NCI-H446 treated with DMSO at 0.1 percent for 48 hours (cell line): ENCODE measurements at regions not wholly inside any gene's neighbourhood (a gene's known extent, or its start where the extent isn't known, plus 50 kb on each side); places are given as distances from the start of the nearest gene placed in this dataset.

Experiments
- DNase-seq: peaks from one replicate; lab custom pipeline; 2025; lab: John Stamatoyannopoulos, UW

DNA sequence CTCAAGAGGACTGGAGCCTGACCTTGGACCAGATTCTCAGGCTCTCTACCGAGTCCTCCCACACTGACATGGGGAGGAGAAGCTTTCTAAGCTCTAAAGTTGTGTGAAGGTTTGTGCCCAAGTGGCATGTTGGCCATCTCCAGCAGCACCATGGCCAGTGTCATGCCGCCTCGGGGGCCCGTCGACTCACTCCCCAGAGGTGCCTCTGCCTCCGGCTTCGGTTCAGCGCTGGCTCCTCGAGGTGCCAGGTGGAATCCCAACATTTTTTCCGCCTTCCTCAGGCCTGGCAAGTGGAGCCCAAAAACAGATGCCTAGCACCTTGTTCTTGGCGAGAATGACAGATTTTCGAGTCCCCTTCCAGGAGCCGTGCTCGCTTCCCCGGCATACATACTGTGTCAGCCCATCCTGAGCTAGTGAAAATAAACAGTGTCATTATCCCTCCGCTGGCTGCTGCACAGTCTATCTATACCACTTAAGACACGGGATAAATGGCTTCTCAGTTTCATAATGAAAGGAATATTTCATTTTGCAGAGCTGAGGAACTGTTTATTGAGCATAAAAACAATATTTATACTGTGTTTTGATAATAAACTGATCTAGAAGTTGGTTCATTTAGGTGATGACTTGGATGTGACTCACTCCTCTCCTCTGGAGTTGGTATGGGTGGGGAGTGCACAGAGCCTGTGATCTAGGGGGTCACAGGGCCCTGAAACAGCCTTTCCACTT lies 328.5 kb upstream of the TLE3 start:
- no peak for DNase-seq

DNA sequence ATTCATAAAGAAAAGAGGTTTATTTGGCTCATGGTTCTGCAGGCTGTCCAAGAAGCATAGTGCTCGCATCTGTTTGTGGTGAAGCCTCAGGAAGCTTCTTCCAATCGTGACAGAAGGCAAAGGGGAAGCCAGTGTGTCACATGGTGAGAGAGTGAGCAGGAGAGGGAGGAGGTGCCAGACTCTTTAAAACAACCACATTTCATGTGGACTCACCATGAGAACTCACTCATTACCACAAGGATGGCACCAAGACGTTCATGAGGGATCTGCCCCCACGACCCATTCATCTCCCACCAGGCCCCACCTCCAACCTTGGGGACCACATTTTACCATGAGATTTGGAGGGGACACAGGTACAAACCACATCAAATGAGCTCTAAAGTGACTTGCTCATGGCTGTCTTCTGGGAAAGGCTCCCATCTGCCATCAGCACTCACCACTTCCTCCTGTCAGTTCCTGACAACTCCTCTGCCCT lies 327.3 kb upstream of the TLE3 start:
- DNase-seq: no peak

GRCh38 chr15:70423267-70423666 lies 325.6 kb upstream of the TLE3 start:
- no peak for DNase-seq

GRCh38 chr15:70422342-70422741 lies 324.6 kb upstream of the TLE3 start:
- no peak for DNase-seq

GRCh38 chr15:70420948-70421482 lies 323.3 kb upstream of the TLE3 start:
- no peak for DNase-seq

DNA sequence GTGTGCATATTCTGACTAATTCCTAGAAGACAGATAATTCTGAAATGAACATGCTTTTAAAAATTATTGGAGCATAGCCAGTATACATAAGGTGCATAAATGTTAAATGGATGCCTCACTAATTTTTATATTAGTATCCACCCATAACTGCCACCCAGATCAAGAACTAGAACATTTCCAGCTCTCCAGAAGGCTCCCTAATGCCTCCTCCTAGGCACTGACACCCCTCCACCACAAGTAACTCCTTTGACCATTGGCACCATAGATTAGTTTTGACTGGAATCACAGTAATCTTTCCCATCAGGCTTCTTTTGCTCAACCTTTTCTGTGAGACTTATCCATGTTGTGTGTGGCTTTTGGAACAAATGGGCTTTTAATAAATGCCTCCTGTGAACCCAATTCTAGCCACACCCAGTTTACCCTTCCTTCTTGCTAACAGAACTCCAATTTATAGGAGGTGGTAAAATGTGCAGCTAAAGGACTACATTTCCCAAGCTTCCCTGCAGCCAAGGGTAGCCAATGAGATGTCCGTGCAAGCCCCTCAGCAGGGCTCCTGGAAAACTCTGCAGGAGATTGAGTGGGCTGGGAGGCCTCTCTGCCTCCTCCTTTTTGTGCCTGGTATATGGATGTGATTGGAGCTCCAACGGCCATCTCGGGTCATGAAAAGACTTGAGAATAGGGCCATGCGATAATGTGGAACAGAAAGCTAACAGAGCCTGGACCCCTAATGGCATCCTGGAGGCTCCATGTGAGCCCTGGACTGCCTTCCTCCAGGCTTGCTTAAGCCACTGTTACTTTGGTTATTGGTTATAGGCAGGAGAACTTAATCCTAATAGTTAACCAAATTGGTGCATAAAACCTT lies 322.6 kb upstream of the TLE3 start:
- DNase-seq: no peak

DNA sequence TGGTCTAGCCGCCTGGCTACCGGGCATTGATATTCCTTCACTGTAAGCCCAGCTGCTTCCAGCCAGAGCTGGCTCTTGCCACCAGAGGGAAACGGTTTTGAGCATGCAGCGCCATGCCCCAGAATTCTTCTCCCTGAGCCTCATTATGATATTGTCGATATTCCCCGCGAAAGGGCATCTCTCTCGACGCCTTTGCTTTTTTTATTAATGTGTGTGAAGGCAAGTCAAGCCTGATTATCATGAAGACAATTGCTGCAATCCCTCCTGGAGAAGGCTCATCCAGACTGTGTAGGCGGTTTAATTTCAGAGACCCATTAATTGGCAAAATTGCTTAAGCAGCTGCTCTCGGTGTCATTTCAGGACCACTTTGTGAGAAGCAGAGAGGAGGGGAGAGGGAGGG lies 321.2 kb upstream of the TLE3 start:
- DNase-seq: no peak

- no peak for DNase-seq
These were observed 319.8 kb upstream of the TLE3 start for GRCh38 chr15:70417535-70417934.

DNA sequence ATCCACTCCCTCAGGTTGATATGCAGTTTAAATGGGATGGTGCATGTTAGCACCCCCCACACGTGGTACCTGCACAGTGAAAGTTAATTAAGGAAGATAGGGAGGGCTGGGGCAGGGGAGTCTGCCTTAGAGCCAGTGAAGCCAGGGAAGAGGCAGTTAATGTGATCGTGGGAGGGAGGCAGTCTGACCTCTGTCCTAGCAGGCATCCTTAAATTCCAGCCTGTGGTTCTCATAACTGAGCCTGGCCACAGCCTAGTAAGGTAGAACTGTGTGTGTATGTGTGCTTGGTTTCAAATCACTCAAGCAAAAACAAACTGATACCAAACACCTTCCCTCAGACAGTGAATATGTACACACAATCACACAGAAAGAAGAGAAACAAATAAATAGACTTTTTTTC lies 319.1 kb upstream of the TLE3 start:
- no peak for DNase-seq

DNA sequence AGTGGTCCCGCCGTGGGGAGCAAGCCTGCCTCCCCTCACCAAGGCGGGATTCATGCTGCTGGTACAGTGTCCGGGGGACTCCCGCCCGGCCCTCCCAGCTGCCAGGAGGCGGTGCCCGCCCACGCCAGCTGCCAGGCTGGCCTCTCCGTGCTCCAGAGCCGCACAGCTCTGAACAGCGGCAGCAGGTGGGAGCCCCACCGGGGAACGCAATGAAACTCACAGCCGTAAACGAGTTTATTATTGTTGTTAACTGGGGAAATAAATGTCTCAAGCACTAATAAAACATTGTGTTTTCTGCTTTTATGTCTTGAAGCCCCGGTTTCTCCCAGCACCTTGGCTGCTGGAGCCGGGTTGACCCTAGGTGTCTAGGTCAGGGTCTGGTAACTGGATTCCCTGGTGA lies 317.7 kb upstream of the TLE3 start:
- no peak for DNase-seq

GRCh38 chr15:70414626-70415025 lies 316.9 kb upstream of the TLE3 start:
- no peak for DNase-seq

- no peak for DNase-seq
These were observed 315.1 kb upstream of the TLE3 start for GRCh38 chr15:70412794-70413193.

- DNase-seq: no peak
These were observed 313.6 kb upstream of the TLE3 start for GRCh38 chr15:70411143-70411863.

DNA sequence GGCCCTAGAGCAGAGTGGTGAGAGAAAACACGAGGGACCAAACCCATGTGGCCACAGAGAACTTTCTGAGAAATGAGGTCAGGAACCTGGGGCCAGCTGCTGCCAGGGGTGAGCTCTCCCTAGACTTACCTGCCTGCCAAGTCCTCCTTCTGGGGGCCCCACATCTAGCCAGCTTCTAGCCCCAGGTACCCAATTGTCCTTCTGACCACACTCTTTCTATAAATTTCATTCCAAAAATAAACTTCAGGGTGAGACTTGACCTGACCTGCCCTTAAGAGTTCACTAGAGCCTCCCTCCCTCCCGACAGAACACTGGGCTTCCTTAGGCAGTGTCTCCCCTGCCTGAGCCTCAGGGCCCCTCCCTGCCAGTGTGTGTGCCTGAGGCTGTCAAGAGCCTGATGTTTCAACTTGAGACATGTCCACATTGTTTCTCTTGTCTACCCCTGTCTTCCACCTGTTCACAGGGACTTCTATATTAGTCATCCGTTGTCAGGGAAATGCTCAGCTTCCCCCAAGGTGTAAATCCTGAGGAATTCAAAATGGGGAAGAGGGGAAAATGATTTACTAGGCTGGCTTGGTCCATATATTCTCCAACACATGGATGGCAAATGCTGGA lies 312.8 kb upstream of the TLE3 start:
- no peak for DNase-seq

DNA sequence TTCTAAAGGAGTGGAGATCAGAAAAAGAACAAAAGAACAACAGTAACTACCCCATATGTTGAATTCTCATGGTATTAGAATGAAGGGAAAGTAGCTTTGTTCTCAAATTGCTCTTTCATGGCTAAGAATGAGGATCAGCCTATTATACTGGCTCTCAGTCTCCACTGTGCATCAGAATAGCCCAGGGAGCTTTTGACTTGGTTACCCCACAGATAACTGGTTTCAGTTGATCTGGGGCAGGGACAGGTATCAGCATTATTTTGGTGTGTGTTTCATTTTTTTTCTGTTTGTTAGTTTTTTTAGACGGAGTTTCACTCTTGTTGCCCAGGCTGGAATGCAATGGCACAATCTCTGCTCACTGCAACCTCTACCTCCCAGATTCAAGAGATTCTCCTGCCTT lies 311.7 kb upstream of the TLE3 start:
- no peak for DNase-seq

GRCh38 chr15:70407955-70408354 lies 310.2 kb upstream of the TLE3 start:
- no peak for DNase-seq

DNA sequence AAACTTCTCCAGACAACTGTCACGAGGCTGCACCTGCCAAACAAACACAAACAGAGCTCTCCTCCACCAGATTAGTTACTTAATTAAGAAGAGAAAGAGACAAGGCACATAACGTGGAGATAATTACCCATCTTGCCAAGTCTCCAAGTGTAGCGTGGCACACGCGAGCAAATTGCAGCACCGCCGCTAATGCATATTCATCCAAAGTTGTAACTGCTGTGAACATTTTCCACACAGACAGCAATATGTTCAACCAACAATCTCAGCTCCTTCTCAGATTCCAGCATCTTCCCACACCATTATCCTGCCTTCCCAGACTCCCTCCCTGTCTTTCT lies 309.6 kb upstream of the TLE3 start:
- no peak for DNase-seq

DNA sequence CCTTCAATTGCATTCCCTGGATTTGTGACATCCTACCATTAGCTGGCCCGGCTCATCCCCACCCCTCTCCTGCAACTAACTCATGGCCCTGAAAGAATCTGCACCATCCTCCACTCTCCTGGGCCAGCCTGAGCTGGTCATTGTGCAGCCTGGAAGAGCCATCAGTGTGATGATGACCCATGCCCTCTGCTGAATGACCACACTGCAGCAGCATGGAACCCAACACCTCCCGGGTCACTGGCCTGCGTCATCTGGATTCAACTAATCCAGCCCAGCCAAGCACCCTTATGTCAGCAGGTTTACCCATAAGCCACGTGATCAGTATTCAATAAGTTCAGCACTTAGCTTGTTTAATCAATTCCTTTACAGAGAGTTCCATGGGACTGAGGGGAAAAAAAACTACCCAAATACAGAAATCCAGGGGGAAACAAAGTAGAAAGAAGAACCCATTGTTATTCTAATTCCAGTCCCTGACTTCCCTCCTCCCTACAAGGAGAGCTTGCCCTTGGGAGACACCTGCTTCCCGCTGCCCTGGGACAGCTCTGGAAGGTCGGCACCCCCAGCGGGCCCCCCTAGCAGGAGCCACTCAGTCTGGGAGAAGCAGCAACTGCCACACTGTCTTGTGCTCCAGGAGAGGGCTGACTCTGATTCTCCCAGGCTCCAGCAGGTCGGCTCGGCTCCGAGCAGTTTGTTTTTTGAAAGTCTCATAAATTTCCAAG lies 309.1 kb upstream of the TLE3 start:
- no peak for DNase-seq

DNA sequence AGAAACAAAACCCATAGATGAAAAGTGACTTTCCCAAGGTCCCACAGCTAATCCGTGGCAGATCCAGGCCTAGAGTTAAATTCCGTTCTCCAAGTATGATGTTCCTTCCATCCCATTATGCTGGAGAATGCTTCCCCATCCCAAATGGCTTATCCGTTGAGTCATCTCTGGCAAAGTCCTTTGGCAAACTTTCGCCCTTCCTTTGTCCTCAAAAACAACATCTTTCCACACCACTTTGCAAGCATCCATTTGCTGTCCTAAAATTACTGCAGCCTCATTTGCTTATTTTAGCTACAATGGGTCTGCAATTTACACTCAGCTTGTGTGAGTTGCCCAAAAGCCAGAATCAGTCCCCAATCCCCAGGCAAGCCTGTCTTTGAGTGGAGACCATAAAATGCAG lies 304.0 kb upstream of the TLE3 start:
- no peak for DNase-seq

- DNase-seq: no peak
These were observed 303.2 kb upstream of the TLE3 start for GRCh38 chr15:70400766-70401541.

GRCh38 chr15:70399204-70399603 lies 301.5 kb upstream of the TLE3 start:
- no peak for DNase-seq
